ENCODE measurements at regions not wholly inside any gene's neighbourhood (a gene's known extent, or its start where the extent isn't known, plus 50 kb on each side); places are given as distances from the start of the nearest gene placed in this dataset.

GRCh38 chr2:176388861-176389260 is 119.6 kb downstream of the MTX2 start:
- intact Hi-C loops (cut with micrococcal nuclease; ENCODE audit: unreplicated experiment) (no loop called here), in situ Hi-C loops (cut with HindIII; ENCODE audit: low pct_unique_long_range_greater_than_20kb, low sequenced_read_pairs) (no loop called here)
- DNase-seq (ENCODE audit: low read depth, low spot score) (no peak), ATAC-seq (no peak)
- Histone ChIP-seq H3K27ac (ENCODE audit: low read length) (no peak overlapping the region), H3K9me3 (ENCODE audit: control insufficient read depth, insufficient read depth, low read depth, low read length) (no peaks in the 10 kb centered on the region), H3K36me3 (ENCODE audit: control insufficient read depth, insufficient read depth, low read length) (no peaks in the 10 kb centered on the region), H3K4me3 (ENCODE audit: low read depth in 2 of 2, low read length in 2 of 2) (no peak overlapping the region), H3K4me1 (ENCODE audit: control insufficient read depth, insufficient read depth, low read length) (no peaks in the 10 kb centered on the region), H3K27me3 (ENCODE audit: control insufficient read depth, insufficient read depth, low read length) (no peaks in the 10 kb centered on the region)
- ChIA-PET POLR2A (interaction anchor here (0.6 kb wide), 1 partner anchor 111 kb away, joined by 5 read pairs; no protein-coding TSS in a partner anchor), CTCF (no interaction called here)
- TF ChIP-seq REST (IDR thresholded peaks at IDR 0.05; ENCODE audit: insufficient read depth in 1 of 2, low read depth in 2 of 2, low read length in 1 of 2) (no peak), CTCF (IDR thresholded peaks at IDR 0.05) (no peak), POLR2AphosphoS5 (IDR thresholded peaks at IDR 0.05; ENCODE audit: low read depth, low read length) (no peak)
- BruUV-seq (replicated peaks): no TSS peak

GRCh38 chr2:176390276-176391147 is 121.3 kb downstream of the MTX2 start:
- no peak overlapping the region for H3K4me3 ChIP-seq (ENCODE audit: low read depth in 2 of 2, low read length in 2 of 2)
- H3K4me1 ChIP-seq (ENCODE audit: control insufficient read depth, insufficient read depth, low read length): no peaks in the 10 kb centered on the region
- no peaks in the 10 kb centered on the region for H3K9me3 ChIP-seq (ENCODE audit: control insufficient read depth, insufficient read depth, low read depth, low read length)
- H3K27ac ChIP-seq (ENCODE audit: low read length): no peak overlapping the region
- H3K27me3 ChIP-seq (ENCODE audit: control insufficient read depth, insufficient read depth, low read length): no peaks in the 10 kb centered on the region
- DNase-seq (ENCODE audit: low read depth, low spot score) (no peak), ATAC-seq (no peak)
- ChIA-PET POLR2A (no interaction called here), CTCF (no interaction called here)
- no TSS peak for BruUV-seq (replicated peaks)
- H3K36me3 ChIP-seq (ENCODE audit: control insufficient read depth, insufficient read depth, low read length): no peaks in the 10 kb centered on the region
- intact Hi-C loops (cut with micrococcal nuclease; ENCODE audit: unreplicated experiment) (no loop called here), in situ Hi-C loops (cut with HindIII; ENCODE audit: low pct_unique_long_range_greater_than_20kb, low sequenced_read_pairs) (no loop called here)
- TF ChIP-seq TCF7L2 (IDR thresholded peaks at IDR 0.05; ENCODE audit: low read depth, low read length) (no peak), SIN3A (IDR thresholded peaks at IDR 0.05; ENCODE audit: borderline replicate concordance, insufficient read depth, low read depth, low read length) (no peak), CTCF (IDR thresholded peaks at IDR 0.05) (no peak), REST (IDR thresholded peaks at IDR 0.05; ENCODE audit: insufficient read depth in 1 of 2, low read depth in 2 of 2, low read length in 1 of 2) (no peak), POLR2AphosphoS5 (IDR thresholded peaks at IDR 0.05; ENCODE audit: low read depth, low read length) (no peak)
